AG04449 (cell line): ENCODE measurements at regions not wholly inside any gene's neighbourhood (a gene's known extent, or its start where the extent isn't known, plus 50 kb on each side); places are given as distances from the start of the nearest gene placed in this dataset.
A peak's percentile ranks its signal among the peaks of the same experiment; 100 is the strongest.

Source experiments
- CTCF ChIA-PET: fragments of 350-600 bp; formaldehyde crosslinking; extraction: SDS; loops from one replicate; lab custom pipeline; 2021; ENCODE audit warnings: antibody characterized with exemption; lab: Yijun Ruan, JAX
- POLR2A ChIA-PET: fragments of 400-600, 350-600 bp; formaldehyde crosslinking; extraction: SDS; loops from one replicate; lab custom pipeline; 2020; ENCODE audit warnings: antibody characterized with exemption, inconsistent platforms; lab: Yijun Ruan, JAX
- DNase-seq: peaks from one replicate; pipeline ENCODE4 v3.0.0-alpha.2; 2010; ENCODE audit warnings: low read depth, low spot score
- H3K4me3 ChIP-seq: 2 replicates; pipeline ENCODE4 v1.5.1; 2011; ENCODE audit warnings: low read depth, mild to moderate bottlenecking, control low read depth, low read length
- TF ChIP-seq, protein P1 (sequence below): IDR thresholded peaks from one replicate; pipeline ENCODE4 v1.5.1; 2011; ENCODE audit warnings: mild to moderate bottlenecking, moderate library complexity, low read length, control low read depth, inconsistent platforms; ENCODE audit not compliant: insufficient read depth; ENCODE audit errors: missing control alignments

DNA sequence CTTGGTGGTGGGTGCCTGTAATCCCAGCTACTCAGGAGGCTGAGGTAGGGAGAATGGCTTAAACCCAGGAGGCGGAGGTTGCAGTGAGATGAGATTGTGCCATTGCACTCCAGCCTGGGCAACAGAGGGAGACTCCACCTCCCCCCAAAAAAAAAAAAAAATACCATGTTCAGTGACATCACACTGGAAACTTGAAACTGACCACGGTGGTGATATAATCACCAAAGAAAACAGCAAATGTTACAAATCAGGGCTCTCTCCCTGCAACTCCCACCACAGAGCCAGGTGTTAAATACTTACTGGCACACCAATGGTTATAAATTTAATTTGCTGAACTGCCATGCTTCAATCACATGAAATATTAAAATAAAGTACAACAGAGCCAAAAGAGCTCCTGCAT, 81.4 kb downstream of the ZNF608 start:
- H3K4me3 ChIP-seq: no peak overlapping the region
- POLR2A ChIA-PET: no interaction called here
- DNase-seq: no peak
- TF ChIP-seq, protein P1, sequence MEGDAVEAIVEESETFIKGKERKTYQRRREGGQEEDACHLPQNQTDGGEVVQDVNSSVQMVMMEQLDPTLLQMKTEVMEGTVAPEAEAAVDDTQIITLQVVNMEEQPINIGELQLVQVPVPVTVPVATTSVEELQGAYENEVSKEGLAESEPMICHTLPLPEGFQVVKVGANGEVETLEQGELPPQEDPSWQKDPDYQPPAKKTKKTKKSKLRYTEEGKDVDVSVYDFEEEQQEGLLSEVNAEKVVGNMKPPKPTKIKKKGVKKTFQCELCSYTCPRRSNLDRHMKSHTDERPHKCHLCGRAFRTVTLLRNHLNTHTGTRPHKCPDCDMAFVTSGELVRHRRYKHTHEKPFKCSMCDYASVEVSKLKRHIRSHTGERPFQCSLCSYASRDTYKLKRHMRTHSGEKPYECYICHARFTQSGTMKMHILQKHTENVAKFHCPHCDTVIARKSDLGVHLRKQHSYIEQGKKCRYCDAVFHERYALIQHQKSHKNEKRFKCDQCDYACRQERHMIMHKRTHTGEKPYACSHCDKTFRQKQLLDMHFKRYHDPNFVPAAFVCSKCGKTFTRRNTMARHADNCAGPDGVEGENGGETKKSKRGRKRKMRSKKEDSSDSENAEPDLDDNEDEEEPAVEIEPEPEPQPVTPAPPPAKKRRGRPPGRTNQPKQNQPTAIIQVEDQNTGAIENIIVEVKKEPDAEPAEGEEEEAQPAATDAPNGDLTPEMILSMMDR: no peak
- CTCF ChIA-PET: interaction anchor here (0.6 kb wide), 1 partner anchor 686 kb away, joined by 4 read pairs; no protein-coding TSS in a partner anchor

DNA sequence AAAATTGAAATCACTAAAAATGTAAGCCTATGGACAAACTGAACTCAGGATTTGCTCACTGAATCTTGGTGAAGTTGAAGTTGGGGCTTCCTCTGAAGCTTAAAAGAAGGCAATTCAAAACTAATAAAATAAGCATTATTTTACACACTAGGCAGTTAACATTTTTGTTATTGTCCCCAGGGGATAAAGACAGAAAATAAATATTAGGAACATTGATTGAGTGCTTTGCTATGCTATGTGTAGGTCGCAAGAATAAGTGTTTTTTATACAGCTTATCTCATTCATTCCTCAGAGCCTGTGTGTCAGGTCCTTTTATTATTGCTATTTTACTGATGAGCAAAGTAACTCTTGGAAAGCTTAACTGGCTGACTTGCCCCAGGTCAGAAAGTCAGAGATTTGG, 82.2 kb downstream of the ZNF608 start:
- DNase-seq: no peak
- no peak overlapping the region for H3K4me3 ChIP-seq
- POLR2A ChIA-PET: no interaction called here
- CTCF ChIA-PET: interaction anchor here (0.7 kb wide), 1 partner anchor 11 kb away, joined by 3 read pairs; no protein-coding TSS in a partner anchor
- TF ChIP-seq, protein P1: no peak

DNA sequence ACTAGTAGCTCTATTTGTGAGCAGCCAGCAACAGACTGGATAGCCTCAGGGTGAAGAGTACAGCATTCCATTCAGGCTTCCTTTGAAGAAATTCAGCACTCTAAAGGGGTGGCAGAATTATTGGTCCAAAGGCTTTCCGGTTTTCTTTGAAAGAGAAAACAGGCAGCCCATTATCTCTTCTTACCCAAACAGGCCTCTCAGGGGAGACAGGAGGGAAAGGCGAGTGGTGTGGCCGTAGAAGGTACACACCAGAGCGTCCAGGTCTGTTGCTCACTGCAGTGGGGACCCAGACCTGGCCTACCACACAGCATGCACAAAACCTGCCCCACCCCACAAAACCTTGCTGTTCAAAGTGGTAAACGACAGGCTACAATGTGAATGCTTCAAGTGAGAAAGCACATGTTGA, 83.3 kb downstream of the ZNF608 start:
- no peak overlapping the region for H3K4me3 ChIP-seq
- TF ChIP-seq, protein P1: no peak
- ChIA-PET POLR2A (no interaction called here), CTCF (no interaction called here)
- DNase-seq: no peak

DNA sequence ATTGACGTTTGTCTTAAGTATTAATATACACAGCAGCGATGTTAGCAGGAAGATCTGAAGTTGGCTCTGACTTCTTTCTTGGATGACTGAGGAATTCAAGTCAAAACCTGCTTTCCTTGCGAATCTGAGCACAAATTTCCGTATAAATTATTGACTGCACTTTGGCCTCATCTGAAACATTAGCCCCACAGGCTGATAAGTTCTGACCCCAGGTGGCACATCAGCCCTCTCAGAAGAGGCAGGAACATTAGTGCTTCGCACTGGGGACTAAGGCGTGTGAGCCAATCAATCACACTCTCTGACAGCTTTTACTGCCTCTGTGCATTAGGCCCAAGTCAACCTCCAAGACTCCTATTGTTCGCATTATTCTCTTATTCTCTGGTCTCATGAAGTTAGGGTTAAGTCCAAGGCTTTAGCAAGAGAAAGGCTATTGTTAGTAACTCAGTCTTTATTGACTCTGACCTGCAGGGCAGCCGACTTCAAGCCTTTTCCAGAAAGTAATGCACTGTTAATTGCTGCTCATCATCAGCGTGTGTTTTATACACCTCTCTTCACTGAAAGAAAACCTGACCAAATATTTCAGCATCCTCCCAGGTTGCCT, 84.2 kb downstream of the ZNF608 start:
- H3K4me3 ChIP-seq: no peak overlapping the region
- POLR2A ChIA-PET: no interaction called here
- CTCF ChIA-PET: interaction anchor here (2.2 kb wide), 1 partner anchor 8 kb away, joined by 6 read pairs; no protein-coding TSS in a partner anchor
- TF ChIP-seq, protein P1: no peak
- no peak for DNase-seq

DNA sequence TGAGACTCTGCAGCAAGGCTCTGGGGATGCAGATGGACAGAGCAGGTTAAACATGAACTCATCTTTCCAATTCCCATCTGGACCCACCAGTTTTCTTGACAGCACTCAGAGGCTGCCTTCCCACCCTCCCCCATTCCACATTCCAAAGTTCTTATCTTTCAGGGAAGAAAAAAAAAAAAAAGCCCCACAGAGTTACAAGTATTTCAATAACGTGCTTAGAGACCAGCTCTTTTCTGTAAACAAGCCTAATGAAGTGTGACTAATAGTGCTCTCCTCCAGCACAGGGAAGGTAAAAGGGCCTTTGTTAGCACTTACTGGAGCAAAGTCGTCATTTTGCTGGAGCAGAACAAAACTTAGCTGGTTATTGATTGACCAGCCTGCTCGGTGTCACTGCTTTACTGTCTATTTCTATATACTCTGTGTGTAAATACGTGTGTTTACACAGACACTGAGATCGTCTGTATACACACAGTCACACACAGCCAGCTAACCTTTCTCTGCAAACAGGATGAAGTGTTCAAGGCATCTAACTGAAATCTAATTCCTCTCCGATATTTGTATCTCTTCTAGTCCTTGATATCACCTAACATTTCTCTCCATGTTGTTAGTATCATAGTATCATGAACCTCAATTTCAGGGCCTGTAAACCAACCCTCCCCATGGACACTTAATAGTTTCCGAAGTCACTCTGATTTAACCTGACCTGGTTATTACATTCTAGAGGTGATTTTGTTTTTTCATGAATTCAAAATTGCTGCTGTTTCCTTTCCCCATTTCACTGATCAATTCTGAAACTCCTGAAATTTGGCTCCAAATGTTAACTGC, 84.9 kb downstream of the ZNF608 start:
- TF ChIP-seq, protein P1: no peak
- peak; percentile 68 for DNase-seq
- H3K4me3 ChIP-seq: no peak overlapping the region
- ChIA-PET CTCF (interaction anchor here (2.2 kb wide), 1 partner anchor 8 kb away, joined by 6 read pairs; no protein-coding TSS in a partner anchor), POLR2A (interaction anchor here (0.7 kb wide), 1 partner anchor 10 kb away, joined by 4 read pairs; no protein-coding TSS in a partner anchor)
